Activated naive CD4-positive, alpha-beta T cell treated with anti-CD3 and anti-CD28 coated beads, Interleukin-2, amount 50 U/mL, for 72 hours (primary cell): ENCODE measurements at regions not wholly inside any gene's neighbourhood (a gene's known extent, or its start where the extent isn't known, plus 50 kb on each side); places are given as distances from the start of the nearest gene placed in this dataset.

ENCODE experiments used
- ATAC-seq, 2 donors: fragments of 150-1000 bp; cut with Tn5 transposase; 2 replicates each; pipeline ENCODE4 v1.10.0; 2021; ENCODE audit warnings: mild to moderate bottlenecking in 2 of 2, moderate library complexity in 2 of 2
- DNase-seq, 2 donors: peaks; one replicate each; pipeline ENCODE4 v3.0.0; 2021 to 2022; ENCODE audit warnings: low spot score in 2 of 2
- H3K27ac Mint-ChIP-seq, 2 donors: one replicate each; pipeline ENCODE4 v1.8.0; 2022; ENCODE audit warnings: mild to moderate bottlenecking in 2 of 2, mixed read lengths in 2 of 2
- H3K36me3 Mint-ChIP-seq, 2 donors: one replicate each; pipeline ENCODE4 v1.8.0; 2022; ENCODE audit warnings: mixed read lengths in 2 of 2
- H3K9me3 Mint-ChIP-seq, 2 donors: one replicate each; pipeline ENCODE4 v1.8.0; 2022; ENCODE audit warnings: mixed read lengths in 2 of 2

DNA sequence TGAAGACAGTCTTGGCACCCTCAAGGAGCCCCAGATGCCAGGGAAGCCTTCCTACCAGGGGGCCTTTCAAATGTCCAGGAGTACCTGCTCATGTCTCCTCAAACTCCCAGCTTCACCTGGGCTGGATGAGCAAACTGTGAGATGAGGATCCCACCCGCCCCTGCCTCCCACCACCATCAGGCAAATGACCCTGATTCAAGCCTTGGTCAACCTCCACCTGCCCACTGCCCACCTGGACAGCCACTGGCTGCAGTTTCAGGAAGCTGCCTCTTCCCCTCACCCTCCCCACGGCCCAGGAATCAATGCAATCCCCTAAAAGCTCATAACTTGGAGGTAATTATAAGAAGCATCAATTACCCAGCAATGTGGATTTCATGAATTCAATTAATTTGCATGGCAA, 122.7 kb downstream of the BUD13 start:
- Mint-ChIP-seq H3K27ac (no peak overlapping the region), H3K36me3 (no peaks in the 10 kb centered on the region), H3K9me3 (no peaks in the 10 kb centered on the region)
- DNase-seq (no peak), ATAC-seq (no peak)

DNA sequence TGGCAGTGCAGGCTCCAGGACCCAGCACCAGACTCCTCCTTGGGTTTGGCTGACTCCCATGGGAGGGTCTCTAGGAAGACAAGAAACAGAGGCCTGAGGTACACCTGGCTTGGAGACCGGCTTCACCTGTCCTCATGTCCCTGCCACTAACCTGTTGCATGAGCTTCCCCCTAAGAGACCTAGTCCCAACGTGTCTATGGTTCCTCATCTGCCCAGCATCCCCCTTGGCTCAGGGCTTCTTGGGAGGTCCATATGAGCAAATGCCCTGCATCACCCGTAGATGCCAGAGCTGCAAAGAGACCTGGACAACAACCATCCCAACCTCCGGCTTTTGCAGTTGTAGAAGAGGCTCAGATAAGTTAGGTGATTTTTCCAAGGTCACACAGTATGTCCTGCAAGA, 123.5 kb downstream of the BUD13 start:
- Mint-ChIP-seq H3K36me3 (no peaks in the 10 kb centered on the region), H3K27ac (no peak overlapping the region), H3K9me3 (no peaks in the 10 kb centered on the region)
- no peak for DNase-seq
- ATAC-seq: no peak

DNA sequence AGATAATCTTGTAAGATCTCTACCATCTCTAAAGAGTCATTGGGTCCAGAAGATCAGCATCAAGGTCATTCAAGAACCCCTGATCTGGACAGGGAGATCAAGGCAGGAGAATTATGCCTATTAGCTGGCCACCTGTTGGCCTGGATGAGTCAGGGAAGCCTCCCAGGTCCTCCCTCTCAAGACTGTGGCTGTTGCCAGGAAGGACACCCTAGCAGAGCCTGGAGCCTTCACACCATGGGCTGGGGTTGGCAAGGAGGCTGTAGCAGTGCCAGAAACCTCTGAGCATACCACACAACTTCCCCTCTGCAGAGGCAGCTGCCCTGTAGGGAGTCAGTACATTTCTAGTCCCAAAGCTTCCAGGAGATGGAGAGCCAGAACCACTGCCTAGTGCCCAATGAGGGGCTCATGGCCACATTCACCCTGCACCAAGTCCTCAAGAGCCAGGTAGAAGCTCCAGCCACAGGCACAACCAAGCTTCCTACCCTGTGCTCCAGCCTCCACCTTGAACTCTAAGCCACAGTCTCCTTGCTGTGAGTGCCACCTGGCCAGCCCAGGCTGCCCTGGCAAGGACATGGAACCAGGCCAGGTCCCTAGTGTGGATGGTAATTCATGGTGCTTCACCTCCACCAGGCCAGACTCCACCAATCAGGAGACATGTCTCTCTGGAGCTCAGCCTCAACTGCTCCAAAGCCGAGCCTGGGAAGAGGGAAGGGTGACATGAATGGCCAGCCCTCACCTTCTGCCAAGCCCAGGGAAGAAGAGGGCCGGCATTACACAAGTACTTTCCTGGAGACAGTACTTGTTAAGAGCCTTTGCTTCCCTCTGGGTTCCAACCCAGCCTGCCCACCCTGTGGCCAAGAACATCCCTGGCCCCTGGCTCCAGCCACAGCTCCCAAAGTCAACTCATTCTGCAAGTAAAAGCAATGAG, 124.3 kb downstream of the BUD13 start:
- no peaks in the 10 kb centered on the region for H3K9me3 Mint-ChIP-seq
- DNase-seq (no peak), ATAC-seq (no peak)
- H3K36me3 Mint-ChIP-seq: no peaks in the 10 kb centered on the region
- H3K27ac Mint-ChIP-seq: no peak overlapping the region

DNA sequence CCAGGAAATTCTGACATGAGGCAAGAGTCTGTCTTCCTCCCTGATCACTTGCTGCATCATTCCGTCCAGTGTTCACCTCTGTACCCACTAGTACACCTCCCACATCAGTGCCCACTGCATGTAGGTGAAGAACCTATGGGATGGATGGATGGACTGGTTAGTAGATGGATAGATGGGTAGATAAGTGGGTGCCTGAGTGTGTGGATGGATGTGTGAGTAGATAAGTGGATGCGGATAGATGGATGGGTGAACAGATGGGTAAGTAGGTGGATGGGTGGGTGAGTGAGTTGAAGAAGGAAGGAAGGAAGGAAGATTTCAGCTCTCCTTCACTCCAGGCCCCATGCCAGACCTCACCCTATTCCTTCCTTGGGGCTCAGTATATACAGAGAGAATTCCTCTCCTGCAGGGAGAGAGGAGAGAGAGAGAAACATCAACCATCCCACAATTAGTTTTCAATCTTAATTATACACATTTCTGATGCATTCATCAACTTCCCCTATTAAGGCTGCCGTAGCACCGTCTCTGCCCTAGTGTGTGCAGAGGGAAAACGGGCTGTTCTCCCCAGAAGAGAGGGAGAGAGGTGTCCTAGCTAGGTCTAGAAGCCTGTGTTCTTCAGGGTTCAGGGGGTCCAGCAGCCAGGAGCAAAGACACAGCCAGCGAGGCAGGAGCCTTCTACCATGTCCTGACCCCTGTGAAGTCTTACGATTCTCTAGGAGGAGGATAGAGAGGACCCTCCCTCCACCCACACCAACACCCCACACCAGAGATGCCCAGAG, 125.3 kb downstream of the BUD13 start:
- Mint-ChIP-seq H3K36me3 (no peaks in the 10 kb centered on the region), H3K27ac (no peak overlapping the region), H3K9me3 (no peaks in the 10 kb centered on the region)
- DNase-seq (no peak), ATAC-seq (no peak)

DNA sequence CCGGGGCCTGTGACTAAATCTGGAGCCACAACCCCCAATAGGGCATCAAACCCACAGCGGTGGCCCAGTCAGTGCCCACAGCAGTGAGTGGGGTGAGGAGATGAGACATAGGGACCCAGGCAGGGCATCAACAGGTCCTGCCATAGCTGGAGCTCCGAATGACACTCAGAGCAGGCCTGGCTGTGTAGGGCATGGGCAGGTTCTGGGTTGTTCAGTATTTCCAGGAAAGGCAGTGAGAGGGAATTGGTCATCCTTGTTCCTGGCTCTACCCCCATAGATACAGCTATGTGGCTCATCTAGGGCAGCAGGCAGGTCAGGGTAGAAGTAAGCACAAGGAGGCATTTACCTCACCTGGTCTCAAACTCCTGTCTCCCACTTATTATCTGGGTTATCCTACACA, 126.6 kb downstream of the BUD13 start:
- DNase-seq (no peak), ATAC-seq (no peak)
- Mint-ChIP-seq H3K27ac (no peak overlapping the region), H3K9me3 (no peaks in the 10 kb centered on the region), H3K36me3 (no peaks in the 10 kb centered on the region)

DNA sequence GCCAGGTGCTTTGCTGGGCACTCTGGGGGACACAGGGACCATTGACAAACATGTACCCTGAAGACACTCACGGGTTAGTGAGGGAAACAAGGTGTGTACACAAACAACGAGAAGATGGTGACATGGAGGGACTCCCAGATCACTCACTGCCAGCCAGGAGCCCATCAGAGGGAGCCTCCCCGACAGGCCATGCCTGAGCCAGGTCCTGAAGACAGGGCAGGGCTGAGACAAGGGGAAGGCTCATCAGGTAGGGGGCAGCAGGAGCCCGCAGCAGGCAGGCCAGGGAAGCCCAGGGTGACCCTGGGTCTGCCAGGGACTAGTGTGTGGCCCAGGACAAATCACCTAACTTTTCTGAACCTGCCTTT, 127.9 kb downstream of the BUD13 start:
- Mint-ChIP-seq H3K9me3 (no peaks in the 10 kb centered on the region), H3K36me3 (no peaks in the 10 kb centered on the region), H3K27ac (no peak overlapping the region)
- DNase-seq (no peak), ATAC-seq (no peak)

DNA sequence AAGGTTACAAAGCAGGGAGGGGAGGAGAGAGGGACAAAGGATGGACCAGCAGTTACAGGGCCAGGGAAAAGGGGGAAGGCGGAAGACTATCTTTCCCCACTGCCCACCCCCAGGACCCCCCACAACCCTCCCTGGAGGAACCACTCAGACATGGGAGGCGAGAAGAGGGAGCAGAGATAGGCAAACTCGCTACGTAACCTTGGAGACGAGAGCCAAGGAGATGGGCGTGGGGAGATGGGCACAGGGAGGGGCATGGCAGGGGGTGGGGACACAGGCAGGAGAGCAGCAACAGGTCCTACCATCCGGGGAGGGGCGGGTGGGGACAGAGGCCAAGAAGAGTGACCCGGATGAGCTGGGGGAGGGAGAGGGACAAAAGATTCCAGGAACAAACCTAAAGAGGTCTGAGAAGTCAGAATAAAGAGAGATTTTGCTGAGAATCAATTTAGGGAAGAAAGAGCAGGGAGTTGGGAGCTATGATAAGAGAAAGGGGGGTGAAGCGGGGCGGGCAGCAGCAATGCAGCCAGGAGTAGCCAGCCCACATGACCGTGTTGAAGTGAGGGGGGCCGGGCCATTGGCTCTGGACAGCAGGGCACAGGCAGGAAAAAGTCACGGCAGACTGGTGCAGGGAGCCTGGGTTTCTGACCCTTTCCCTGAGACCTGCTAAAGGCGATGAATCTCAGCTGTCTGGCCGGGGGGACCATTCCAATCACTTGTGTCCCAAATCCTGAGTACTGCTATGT, 128.4 kb downstream of the BUD13 start:
- no peaks in the 10 kb centered on the region for H3K36me3 Mint-ChIP-seq
- DNase-seq (no peak), ATAC-seq (no peak)
- no peaks in the 10 kb centered on the region for H3K9me3 Mint-ChIP-seq
- H3K27ac Mint-ChIP-seq: no peak overlapping the region

DNA sequence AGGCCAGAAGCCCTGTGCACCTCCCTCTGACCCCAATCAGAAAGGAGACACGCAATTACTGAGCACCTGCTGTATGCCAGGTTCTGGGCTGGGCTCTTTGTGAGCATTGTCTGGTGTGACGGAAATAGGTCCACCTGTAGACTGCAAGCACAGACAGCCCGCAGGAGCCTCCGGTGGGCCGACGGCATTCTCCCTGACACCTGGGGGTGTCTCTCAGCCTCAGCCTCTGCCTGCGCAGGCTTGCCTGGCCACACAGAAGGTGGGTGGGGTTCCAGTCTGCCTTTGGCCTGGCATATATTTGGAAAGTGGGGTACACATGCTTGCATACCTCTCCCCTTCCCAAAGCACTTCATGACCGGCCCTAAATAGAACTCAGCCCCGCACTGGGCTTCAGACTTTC, 129.3 kb downstream of the BUD13 start:
- ATAC-seq (no peak), DNase-seq (no peak)
- Mint-ChIP-seq H3K27ac (no peak overlapping the region), H3K36me3 (no peaks in the 10 kb centered on the region), H3K9me3 (no peaks in the 10 kb centered on the region)

DNA sequence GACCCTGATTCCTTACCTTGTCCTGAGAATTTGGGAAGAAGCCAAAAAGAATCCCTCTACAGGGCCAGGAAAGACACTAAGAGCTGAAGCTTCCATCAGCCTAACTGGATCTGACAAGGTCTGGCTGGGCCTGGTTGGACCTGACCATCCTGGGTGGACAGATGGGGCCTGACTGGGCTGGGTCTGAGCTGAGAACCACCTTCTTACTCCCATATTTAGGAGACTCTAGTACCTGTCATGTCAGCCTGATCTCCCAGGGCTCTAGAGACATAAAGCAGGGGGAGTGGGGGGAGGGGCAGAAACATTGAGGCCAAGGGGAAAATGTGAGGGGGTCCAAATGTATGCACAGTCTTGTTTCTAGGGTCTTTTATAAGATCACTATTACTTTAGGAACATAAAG, 129.9 kb downstream of the BUD13 start:
- ATAC-seq (no peak), DNase-seq (no peak)
- no peaks in the 10 kb centered on the region for H3K9me3 Mint-ChIP-seq
- no peaks in the 10 kb centered on the region for H3K36me3 Mint-ChIP-seq
- no peak overlapping the region for H3K27ac Mint-ChIP-seq

DNA sequence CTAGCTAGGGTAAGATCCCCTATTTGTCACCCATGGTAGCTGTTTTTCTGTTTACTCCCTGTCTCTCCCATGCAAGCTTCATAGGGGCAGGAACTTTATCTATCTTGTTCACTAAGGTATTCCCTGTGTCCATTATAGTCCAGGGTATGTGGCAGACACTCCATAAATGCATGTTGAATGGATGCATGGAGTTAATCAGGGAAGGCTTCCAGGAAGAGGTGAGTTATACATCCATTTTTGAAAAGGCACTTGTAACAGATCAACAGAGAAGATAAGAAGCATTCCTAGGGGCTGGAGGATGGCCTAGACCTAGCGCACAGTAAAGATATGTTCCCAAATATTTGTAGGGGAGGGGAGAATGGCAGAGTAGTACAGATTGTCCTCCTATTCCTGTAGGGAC, 130.3 kb downstream of the BUD13 start:
- no peaks in the 10 kb centered on the region for H3K36me3 Mint-ChIP-seq
- ATAC-seq (no peak), DNase-seq (no peak)
- no peak overlapping the region for H3K27ac Mint-ChIP-seq
- no peaks in the 10 kb centered on the region for H3K9me3 Mint-ChIP-seq

DNA sequence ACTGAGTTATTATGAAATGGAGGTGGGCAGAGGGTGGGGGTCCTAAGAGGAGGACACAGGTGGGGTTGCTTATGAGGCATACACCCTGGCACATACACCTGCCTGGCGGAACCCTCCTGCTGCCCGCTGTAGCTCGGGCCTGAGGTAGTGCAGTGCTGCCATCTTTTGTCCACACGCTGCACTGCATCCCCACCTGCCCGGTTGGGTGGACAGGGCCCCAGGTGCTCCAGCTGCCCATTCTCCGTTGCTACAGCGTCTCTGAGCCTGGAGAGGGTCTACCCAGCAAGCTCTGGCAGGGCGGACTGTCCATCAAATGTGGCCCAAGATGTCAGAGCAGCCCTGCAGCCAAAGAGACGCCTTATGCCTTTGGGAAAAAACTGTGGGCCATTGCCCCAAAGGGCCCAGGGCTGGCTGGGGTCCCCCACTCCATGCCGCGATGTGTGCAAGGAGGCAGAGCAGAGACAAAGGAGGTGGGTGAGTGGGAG, 131.2 kb downstream of the BUD13 start:
- peak in 1 of 2 donors; percentile 52 for DNase-seq
- Mint-ChIP-seq H3K27ac (no peak overlapping the region), H3K36me3 (no peaks in the 10 kb centered on the region), H3K9me3 (no peaks in the 10 kb centered on the region)
- ATAC-seq: peak in 1 of 2 donors; percentile 66

DNA sequence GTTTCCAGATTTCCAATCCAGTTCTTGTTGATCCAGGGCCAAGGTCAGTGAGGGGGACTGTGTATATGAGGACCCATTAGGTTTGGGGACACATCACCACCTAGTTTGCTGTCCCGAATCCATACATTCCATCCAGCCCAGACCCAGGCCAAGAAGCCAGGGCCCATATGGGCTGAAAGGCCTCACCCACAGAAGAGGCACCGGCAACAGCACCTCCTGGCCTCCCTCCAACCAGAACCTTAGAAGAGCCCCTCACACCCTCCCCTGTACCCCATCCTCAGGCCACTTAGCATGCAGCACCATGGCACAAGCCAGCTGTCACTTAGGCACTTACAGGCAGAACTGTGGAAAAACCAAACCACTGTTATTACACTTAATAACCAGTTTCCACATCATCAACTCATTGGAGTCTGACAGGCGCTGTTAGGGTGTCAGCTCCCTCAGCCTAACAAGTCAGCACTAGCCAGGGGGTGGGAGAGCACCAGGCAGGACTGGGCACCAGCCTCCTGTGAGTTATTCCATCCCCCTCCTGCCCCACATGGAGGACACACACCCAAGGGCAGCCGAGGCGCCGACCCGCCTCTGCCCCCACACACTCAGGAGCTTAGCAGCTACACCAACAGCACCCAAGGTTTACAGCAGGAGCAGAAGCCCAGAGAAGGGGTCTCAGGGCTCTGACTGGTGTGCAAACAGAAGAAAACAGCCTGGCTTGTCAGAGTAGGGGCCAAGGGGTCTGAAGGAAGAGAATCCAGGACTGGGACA, 132.0 kb downstream of the BUD13 start:
- Mint-ChIP-seq H3K9me3 (no peaks in the 10 kb centered on the region), H3K27ac (no peak overlapping the region), H3K36me3 (no peaks in the 10 kb centered on the region)
- ATAC-seq: no peak
- no peak for DNase-seq

DNA sequence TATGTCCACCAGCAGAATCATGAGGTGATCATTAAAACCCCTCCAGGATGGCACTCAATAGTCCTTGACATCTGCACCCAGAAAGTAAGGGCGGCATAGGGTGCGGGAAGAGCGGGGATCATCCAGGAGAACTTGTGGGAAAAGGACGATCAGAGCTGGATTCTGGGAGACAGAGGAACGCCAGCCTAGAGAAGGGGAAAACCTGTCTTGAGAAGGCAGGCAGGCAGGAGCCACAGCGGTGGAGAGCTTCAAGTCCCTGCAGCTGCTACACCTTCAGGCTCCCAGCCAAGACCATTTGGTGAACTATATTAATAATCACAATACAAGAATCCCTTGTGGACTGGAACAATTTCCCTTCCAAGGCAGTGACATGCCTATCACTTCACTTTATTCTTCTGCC, 134.3 kb downstream of the BUD13 start:
- Mint-ChIP-seq H3K36me3 (no peaks in the 10 kb centered on the region), H3K9me3 (no peaks in the 10 kb centered on the region), H3K27ac (no peak overlapping the region)
- no peak for DNase-seq
- ATAC-seq: no peak

DNA sequence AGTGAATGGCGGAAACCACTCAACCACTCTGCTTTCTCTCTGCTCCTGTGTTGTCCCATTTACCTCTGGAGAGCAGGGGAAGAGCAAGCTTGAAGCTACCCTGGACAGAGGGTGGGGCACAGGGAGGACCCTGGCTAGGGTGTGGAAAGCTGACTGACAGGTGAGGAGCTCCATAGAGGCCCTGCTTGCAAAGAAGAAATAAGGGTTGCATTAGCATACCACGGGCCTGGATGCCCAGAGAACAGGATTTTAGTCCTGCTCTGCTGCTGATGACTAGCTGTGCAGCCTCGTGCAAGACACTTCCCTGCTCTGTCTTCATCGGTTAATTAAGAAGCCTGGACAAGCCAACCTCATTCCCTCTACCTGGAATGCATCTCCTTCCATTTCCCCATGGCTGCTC, 135.0 kb downstream of the BUD13 start:
- Mint-ChIP-seq H3K27ac (no peak overlapping the region), H3K9me3 (no peaks in the 10 kb centered on the region), H3K36me3 (no peaks in the 10 kb centered on the region)
- DNase-seq (no peak), ATAC-seq (no peak)

DNA sequence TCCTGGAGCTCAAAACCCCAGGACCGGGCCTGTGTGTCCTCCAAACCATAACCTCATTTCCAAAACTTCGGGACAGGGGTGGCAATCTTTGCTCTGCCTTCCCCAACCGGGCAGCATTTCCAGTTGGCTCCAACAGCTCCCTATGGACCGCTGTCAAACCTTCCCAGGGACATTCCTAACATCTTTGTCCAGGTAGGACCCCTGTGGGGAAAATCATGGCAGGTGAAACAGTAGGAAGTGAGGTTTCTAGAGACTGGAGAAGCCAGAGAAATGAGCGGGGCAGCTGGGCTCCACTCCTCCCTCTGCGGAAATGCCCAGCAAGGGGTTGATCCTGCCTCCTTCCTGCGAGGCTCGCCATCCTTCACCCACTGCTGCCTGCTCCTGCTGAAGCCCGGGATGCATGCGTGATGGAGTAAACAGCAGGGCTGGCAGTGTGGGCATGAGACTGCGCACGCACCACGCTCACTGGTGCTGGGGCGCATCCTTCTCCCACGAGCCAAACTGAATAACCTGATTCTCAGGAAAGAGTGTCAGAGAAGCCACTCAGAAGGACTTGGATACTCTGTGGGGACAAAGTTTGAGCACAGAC, 136.4 kb downstream of the BUD13 start:
- Mint-ChIP-seq H3K27ac (no peak overlapping the region), H3K9me3 (no peaks in the 10 kb centered on the region), H3K36me3 (no peaks in the 10 kb centered on the region)
- ATAC-seq (no peak), DNase-seq (no peak)

DNA sequence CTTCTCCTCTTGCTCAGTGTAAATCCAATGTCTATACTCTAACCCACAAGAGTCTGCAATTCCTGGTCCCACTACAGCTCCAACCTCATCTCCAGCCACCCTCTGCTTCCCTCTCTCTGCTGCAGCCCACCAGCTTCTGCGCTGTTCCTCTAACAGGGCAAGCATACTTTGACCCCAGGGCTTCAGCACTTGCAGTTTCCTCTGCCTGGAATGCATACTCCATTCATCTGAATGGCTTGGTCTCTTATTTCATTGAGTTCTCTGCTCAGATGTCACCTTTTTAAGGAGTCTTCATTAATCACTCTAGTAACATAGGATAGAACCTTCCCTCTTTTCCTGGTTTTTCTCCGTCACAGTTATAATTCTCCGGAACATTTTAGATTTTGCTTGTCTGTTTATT, 141.6 kb downstream of the BUD13 start:
- Mint-ChIP-seq H3K27ac (no peak overlapping the region), H3K36me3 (no peaks in the 10 kb centered on the region), H3K9me3 (peaks cover 0 to 7% of the 10 kb centered on the region in 2 donors)
- DNase-seq (no peak), ATAC-seq (no peak)
